Fibroblast of skin of left biceps (primary cell): ENCODE measurements at regions not wholly inside any gene's neighbourhood (a gene's known extent, or its start where the extent isn't known, plus 50 kb on each side); places are given as distances from the start of the nearest gene placed in this dataset.

Experiments used
- DNase-seq, 2 experiments: peaks; one replicate each; pipeline ENCODE4 v3.0.0-alpha.2; 2013; ENCODE audit warnings: low read depth in 2 of 2

DNA sequence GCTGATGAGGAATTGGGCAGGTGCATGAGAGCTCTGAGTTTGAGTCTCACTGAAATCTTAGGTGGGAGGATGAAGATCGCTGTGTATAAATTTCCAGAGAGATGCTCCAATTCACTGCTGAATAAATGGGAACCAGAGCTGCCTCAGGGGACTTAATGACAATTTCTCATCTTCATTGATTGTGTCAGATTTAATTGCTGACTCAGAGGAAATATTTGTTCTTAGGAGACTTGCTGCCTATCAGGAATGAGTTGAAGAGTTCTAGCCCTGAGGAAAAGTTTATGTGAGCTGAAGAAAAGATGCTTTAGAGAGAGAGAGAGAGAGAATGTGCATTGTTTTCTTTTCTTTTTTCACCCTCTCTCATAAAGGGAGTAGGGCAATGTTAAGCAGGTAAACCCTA, 827.5 kb upstream of the WWC1 start:
- no peak for DNase-seq

DNA sequence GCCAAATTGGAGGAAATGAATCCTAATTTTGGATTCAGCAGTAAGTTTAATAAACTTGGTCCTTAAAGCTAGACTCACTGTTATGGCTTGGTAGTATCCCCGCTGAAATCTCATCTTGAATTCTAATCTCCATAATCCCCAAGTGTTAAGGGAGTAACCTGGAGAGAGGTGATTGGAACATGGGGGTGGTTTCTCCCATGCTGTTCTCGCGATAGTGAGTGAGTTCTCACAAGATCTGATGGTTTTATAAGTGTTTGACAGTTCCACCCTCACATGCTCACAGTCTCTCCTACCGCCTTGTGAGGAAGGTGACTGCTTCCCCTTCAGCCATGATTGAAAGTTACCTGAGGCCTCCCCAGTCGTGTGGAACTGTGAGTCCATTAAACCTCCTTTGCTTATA, 824.5 kb upstream of the WWC1 start:
- DNase-seq, result no peak

DNA sequence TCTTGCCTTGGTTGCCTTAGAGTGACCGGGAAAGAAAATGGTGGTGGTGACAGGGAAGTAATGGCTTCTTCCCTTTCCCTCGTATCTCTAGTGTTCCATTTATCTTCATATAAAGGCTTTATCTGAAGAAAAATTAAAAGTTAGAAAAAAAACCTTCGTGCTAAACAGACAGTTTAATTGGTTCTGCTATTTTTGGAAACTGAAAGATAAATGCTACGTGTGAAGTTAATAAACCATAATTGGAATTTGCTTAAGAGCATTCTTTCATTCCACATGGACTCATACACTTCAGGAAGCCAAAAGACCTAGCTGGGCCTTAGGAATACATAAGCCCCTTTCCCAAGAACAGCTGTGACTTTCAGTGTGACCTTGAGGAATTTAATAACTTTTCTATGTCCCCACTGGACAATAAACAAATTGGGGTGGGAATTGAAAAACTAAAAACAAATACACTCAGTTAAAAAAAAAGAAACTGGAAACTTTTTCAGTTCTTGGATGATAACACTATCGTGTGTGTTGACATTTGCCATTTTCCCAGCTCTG, 818.8 kb upstream of the WWC1 start:
- DNase-seq, result no peak

DNA sequence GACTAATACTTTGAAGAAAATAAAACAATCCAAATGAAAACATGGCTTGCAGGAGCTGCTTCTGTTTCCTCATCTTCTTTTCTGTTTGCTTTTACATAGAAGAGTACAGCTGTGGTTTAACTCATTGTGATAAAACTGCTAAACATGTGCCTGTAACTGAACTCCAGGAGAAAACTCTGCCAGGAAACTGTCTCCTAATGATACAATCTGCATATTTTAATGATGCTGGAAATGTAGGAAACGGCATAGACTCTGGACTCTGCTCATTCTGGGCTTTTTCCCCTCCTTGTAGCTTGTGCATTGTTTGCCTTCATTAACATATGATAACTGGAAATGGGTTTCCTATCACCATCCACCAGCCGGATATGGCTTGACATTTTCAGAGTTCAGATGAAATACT, 813.3 kb upstream of the WWC1 start:
- DNase-seq, result peak; percentile 37 to 43

DNA sequence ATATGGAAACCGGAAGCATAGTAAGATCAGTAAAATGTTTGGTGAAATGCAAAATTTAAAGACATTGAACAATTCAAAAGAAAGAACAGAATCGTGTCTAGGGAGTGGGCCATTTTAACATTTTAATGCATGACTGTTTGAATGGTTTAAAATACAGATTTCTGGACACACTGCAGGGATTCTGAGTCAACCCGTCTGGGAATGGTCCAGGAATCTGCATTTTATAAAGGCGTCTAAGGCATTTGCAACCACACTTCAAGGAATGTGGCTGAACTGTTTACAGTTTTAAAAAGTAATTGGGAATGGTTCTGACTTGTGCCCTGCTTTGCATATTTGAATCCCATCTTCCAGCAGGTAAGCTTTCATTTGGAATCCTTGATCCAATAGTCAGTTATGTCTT, 811.7 kb upstream of the WWC1 start:
- no peak for DNase-seq

DNA sequence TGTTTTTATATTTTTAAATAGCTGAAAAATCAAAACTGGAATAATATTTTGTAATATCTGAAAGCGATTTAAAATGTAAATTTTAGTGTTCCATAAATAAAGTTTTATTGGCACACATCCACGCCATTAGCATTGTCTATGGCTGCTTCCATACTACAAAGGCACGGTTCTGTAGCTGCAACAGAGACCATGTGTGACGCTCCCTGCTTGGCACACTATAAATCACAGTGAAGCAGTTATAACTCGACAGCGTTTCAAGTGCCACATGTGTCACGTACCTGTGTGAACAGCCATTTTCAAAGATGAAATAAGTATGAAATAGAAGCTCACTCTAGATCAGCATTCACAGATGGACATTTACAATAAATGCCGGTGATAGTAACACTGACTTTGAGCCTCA, 810.1 kb upstream of the WWC1 start:
- no peak for DNase-seq

DNA sequence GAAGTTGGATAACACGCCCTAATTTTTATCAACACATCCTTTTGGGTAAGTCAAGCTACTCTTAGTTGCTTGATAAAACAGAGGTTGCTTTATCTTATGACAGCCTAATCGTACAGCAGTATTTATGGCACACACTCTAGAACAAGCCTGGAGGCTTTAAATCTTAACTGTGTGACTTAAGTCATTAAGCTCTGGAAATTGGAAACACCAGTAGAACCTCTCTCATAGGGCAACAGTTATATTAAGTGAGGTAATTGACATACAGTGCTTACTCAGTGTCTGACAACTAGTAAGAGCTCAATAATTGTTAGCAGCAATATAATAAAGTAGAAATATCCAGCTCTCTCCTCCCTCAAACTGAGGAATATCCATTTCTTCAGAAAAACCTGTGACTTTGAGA, 808.9 kb upstream of the WWC1 start:
- DNase-seq, result no peak

DNA sequence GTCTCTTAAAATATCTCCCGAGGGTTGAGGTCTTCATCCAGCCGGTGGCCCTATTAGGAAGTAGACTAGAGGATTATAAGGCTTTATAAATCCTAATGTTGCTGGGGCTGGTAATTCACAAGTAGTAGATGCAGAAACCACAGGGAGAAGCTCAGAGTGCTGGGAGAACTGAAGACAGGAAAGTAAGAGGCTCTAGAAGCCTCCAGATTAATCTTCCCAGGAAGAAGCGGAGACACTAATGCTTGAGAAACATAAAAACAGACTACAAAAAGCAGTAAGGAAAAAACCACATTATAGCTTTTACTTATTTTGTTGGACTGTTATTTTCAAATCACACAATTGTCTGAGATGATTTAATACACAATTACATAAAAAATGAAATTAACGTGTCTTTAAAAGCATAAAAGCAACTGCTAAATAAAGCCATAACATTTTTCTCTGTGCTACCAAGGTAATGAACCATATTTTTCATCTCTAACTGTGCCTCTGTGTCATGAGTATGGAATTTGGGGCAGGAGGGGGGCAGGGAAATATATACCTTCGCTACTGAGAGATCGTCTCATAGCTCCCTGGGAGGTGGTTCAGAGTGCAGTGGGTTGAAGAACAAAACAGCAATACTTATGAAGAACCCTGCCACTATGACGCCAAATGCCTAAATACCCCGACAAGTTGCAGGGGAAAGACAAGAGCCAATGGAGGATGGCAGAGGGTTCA, 806.2 kb upstream of the WWC1 start:
- DNase-seq, result no peak

DNA sequence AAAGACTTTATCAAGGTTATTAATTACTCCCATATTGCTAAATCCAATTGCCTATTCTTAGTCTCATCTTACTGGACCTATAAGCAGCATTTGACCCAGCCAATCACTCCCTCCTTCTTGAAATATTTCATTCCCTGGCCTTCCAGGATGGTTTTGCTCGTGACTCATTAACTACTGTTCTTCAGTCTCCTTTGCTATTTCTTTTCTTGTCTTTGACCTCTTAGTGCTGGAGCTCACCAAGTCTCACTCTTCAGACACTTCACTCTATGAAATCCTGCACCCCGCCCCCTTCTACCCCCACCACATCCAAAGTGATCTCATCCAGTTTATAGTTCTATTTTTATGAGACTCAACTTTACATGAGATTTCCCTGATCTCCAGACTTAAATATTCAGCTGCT, 803.1 kb upstream of the WWC1 start:
- DNase-seq, result no peak

DNA sequence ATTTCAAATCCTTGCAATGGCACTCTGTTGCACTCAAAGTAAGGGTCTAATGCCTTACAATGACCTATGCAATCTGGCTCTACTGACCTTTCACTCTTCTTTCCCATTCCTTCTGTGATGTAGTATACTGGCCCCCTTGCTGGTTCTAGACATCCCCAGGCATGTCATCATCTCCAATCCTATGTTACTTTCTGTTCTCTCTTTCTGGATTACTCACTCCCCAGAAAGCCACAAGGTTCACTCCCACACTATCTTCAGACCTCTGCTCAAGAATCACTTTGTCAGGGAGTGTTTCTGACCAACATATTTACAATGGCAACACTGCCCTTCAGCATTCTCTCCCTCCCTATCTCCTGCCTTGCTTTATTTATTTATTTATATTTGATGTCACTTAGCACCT, 802.2 kb upstream of the WWC1 start:
- DNase-seq, result no peak

DNA sequence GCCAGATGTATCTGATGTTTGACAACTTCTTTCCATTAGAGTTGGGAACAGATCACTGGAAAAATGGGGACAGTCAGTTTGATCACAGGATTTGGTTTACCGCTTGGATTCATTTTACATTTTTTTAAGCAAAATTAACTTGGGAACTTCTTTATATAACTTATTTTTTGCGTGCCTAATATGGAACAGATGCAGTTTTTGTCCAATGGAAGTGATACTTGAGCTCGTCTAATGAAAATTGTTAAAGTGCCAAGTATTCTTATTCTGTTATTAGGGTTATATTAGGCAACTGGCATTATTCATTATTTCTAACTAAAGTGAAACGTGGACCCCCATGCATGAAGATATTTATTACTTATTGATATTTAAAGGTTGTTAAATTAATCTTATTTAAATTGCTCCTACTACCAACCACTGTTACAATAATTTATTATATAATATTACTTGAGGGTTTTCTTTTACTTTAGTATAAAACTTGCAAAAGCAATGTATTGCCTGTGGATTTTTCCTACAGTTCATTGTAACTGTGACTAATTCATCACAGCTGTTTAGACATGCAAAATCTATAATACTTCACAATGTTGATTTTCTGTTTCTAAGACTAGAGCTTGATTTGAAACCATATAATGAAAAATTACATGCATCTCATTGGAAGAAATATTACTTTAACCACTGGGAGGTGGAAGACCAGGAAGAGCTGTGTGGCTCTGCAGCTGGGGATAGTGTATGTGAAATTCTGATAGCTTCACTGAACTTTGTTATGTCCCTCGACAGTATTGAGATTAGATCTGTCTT, 787.3 kb upstream of the WWC1 start:
- no peak for DNase-seq

DNA sequence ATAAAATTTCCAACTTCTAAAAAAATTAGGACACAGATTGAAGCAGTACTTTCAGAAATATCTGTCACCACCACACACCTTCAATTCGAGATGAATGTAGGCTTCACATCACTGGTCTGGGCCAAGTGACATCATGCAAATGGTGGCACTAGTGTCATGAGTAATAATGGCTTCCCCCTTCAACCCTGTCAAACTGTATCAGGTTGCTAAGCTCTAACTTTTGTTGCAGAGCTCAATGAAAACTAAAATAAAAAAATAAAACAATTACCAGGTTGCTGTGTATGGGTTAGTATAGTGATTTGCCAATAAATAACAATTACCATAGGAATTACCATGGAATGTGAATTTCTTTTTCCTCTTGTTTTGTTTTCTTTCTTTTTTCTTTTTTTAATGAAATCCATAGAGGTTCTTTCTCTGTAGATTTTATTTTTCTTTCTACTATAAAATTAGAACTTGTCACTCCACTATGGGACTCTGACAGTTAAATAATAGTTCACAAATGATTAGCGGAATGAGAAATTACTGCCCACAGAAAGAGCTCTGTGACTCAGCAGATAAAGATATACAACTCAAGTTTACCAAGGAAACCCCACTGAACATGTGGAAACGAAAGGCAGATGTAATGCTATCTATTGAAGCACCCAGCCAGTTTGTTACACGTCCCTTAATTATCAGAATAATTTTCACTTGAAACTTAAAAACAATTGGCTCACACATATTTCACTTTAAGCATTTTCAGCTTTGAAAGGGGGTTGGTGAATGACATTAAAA, 783.8 kb upstream of the WWC1 start:
- no peak for DNase-seq

DNA sequence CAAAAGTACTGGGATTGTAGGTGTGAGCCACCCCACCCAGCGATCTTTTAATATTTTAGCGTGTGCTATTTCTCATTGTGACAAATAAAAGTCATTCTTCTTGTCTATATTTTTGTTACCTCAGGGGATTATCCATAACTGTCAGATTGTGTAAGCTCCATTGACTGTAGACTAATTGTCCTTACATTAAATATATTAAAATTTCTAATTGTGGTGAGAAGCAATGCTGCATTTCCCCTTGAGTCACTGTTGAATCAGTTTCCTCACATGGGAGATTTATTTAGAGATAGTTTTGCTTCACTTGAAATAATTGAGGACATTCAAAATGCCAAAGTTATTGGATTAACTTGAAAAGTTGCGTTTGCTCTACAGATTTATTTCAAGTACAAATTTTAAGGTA, 782.4 kb upstream of the WWC1 start:
- no peak for DNase-seq

DNA sequence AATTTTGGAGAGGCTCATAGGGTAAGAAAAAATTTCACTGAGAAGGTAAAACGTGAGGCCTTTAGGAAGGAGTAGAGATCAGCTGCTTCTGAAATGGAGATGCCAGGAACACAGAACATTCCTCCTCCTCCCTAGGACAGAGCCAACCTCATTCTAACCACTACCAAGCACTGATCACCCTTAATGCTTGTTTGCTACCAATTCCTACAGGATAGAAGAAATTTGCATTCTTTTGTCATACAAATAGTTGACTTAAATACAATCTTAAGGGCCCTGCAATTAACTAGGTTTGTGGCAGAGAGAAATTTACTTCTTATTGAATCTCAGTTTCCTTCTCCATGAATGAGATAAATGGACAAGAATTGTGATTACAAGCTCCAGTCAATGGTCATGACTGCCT, 780.2 kb upstream of the WWC1 start:
- no peak for DNase-seq

DNA sequence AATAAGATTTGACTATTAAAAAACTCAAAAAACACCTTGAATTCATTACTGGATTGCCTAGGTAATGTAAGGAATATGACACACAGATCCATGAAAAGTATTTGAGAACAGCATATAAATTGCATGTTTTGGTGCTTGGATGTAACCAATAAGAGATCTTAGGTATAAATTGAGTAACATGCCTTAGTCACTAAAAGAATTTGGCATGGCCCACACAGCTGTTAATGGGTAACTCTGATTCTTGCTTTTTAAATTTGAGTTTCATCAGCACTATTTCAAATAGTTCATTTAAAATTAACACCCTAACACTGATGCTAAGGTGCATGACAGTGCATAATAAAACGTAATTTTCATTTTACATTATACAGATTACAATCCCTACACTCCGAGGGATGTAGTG, 779.3 kb upstream of the WWC1 start:
- DNase-seq, result no peak

DNA sequence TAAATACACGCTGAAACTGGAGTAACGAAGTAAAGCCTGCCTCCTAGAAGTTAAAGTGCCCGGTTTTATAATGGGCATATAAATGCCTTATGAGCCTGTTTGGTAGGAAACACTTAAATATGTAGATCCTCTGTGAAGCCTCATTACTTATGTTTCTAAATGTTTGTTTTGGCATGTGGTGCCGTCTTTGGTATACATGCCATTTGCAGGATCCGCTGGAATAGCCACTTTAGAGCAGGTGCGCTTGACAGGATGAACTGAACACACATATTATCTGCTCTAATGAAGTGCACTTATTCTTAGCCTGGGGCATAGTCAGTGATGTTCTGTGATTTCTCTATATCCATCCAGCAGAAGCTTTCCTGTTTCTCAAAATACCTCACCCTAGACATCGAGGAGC, 778.1 kb upstream of the WWC1 start:
- no peak for DNase-seq

DNA sequence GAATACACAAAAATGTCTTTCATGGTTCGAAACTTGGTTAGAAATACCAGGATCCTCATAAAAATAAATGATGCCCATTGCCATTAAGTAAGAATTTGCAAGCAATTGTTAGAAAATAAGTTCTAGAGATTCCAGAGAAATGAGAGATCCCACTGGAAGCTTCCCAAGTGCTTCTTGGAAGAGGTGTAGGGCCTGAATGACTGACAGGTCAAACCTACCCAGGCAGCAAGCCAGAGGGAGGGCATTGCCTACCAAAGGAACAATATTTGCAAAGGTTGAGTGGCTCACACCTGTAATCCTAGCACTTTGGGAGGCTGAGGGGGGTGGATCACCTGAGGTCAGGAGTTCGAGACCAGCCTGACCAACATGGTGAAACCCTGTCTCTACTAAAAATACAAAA, 777.0 kb upstream of the WWC1 start:
- DNase-seq, result no peak

DNA sequence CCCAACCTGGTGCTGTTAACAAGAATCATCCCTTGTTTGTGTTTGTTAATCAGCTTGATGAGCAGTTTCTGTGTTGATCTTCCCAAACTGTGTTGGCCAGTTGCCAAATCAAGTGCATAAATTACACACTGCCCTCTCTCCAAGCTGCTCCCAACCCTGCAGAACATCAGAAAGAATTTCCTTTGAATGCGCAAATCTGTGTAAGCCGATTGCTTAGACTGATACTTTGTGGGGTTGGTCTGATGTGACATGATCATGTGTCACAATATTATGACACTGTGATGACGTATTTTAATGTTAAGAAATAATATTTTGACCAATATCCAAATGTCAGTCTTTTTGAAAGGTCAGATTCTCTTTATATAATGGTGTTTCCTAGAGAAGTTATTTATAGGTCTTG, 766.4 kb upstream of the WWC1 start:
- no peak for DNase-seq

DNA sequence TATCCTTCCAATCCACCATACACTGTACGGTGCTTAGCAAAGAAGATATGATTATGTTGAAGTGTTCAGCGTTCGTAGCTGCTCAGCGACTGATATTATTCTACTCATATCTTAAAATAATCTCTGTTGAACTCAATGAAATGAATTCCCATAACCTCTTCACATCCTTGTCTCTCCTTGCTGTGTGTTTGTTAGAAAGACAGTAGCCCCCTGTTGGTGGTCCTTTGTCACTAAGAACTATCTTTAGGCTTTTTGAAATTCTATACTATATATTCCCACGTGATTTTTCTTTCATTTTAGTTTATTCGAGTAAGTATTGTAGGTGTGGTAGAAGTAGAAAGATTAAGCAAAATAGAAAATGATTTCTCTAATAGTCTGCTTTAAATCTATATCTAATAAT, 762.8 kb upstream of the WWC1 start:
- no peak for DNase-seq

DNA sequence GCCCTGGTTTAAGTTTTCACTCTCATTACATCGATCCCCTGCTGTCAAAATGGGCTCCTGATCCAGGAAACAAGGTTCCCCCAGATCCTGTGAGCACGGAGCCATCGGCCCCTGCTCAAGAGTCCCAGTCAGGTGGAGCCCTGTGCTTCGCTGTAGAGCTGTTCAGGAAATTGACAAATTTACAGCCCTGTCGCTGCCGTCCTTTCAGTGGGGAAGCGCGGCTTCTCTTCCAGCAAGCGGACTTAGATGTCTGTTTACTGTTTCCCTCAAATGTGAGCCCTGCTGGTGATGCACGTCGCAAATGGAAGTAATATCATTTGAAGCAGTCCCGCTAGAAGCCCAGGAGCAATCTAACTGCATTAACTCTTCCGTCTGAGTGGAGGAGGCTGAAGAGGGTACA, 760.9 kb upstream of the WWC1 start:
- DNase-seq, result no peak

DNA sequence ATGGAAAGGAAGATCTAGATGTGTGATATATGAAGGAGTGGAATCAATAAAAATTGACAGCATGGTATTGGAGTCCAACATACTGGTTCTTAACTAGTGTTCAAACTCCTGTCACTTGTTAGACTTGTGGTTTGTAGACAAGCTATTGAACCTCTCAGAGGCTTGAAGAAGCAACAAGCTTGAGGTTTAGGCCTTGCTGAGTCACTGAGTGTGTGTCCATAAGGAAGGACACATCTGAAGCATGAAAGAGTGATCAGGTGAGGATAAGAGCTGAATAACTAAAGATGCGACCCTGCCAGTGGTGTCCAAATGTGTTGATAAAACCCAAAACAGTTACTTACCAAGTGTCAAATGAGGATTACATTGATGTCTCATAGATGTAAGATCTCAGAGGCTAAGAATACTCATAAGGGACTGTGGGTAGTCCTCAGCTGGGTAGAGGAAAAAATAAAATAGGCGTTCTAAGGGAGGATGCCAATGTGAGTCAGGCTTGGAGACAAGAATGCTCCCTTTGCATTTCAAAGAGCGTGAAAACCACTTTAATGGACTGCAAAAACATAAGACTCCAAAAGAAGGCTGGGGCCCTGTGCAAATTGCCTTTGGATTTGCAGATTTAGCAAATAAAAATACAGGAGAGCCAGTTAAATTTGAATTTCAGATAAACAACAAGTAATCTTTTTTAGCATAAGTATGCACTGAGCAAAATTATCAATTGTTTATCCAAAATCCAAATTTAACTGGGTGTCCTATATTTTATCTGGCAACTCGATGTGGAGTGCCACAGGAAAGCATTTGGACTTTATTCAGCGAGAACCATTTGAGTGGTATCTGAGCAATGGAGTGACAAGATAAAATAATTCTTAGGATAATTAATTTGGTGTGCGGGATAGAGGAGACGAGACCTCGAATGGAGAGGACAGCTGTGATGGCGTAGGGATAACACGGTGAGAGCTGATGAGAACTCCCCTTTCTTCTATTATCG, 757.3 kb upstream of the WWC1 start:
- no peak for DNase-seq
